ENCODE measurements at regions not wholly inside any gene's neighbourhood (a gene's known extent, or its start where the extent isn't known, plus 50 kb on each side); places are given as distances from the start of the nearest gene placed in this dataset.

DNA sequence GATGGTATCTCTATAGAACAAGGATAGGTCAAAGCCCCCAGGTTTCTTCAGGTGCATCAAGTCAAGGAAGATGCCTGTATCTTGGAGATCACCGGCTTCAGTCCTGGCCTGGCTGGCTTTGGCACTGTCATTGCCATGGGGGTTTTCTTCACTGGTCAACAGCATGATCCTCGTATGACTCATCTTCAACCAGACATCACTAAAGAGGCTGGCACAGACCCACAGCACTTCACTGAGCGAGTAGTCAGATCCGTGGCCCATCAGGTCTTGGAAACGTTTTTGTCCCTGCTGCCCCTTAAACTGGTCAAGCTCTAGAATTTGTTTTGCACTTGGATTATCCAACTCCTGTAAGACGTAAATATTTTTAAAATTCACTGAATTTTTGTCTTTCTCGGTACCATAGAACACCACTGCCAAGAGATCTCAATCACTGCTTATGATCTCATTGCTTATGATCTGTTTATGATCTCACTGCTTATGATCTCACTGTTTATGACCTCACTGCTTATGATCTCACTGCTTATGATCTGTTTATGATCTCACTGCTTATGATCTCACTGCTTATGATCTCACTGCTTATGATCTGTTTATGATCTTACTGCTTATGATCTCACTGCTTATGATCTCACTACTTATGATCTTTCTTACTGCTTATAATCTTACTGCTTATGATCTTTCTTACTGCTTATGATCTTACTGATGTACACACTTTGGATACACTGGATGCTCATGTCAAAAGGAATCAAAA lies 135.2 kb downstream of the CYP26A1 start:
- TF ChIP-seq, protein P1, sequence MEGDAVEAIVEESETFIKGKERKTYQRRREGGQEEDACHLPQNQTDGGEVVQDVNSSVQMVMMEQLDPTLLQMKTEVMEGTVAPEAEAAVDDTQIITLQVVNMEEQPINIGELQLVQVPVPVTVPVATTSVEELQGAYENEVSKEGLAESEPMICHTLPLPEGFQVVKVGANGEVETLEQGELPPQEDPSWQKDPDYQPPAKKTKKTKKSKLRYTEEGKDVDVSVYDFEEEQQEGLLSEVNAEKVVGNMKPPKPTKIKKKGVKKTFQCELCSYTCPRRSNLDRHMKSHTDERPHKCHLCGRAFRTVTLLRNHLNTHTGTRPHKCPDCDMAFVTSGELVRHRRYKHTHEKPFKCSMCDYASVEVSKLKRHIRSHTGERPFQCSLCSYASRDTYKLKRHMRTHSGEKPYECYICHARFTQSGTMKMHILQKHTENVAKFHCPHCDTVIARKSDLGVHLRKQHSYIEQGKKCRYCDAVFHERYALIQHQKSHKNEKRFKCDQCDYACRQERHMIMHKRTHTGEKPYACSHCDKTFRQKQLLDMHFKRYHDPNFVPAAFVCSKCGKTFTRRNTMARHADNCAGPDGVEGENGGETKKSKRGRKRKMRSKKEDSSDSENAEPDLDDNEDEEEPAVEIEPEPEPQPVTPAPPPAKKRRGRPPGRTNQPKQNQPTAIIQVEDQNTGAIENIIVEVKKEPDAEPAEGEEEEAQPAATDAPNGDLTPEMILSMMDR (IDR thresholded peaks at IDR 0.05; ENCODE audit: insufficient read depth, low read depth, low read length) = no peak
- TF ChIP-seq EZH2 (IDR thresholded peaks at IDR 0.05; ENCODE audit: insufficient read depth, low read length) = no peak

Data from astrocyte (in vitro differentiated cells and primary cell).